Mesenchymal stem cell (in vitro differentiated cells and primary cell): ENCODE measurements at regions not wholly inside any gene's neighbourhood (a gene's known extent, or its start where the extent isn't known, plus 50 kb on each side); places are given as distances from the start of the nearest gene placed in this dataset.

Experiments used
- DNase-seq: peaks from one replicate; pipeline ENCODE4 v3.0.0-alpha.2; 2013
- H2AFZ ChIP-seq: one replicate; pipeline ENCODE4 v1.6.1; 2013; ENCODE audit warnings: low read depth, mild to moderate bottlenecking, control low read depth, inconsistent platforms, low read length, moderate library complexity
- H2AK5ac ChIP-seq: 2 replicates; pipeline ENCODE4 v1.6.1; 2013; ENCODE audit warnings: low read length, moderate library complexity, mild to moderate bottlenecking, inconsistent platforms; ENCODE audit not compliant: severe bottlenecking
- H2BK120ac ChIP-seq: one replicate; pipeline ENCODE4 v1.6.1; 2013; ENCODE audit warnings: low read depth, mild to moderate bottlenecking, inconsistent platforms, low read length, moderate library complexity
- H2BK12ac ChIP-seq, 2 experiments: one replicate each; pipeline ENCODE4 v1.6.1; 2013; ENCODE audit warnings: inconsistent platforms in 2 of 2, low read length in 2 of 2, mild to moderate bottlenecking in 2 of 2, moderate library complexity in 2 of 2, control low read depth in 1 of 2
- H2BK15ac ChIP-seq: one replicate; pipeline ENCODE4 v1.6.1; 2013; ENCODE audit warnings: mild to moderate bottlenecking, low read depth, inconsistent platforms; ENCODE audit not compliant: poor library complexity, severe bottlenecking
- H2BK5ac ChIP-seq: 2 replicates; pipeline ENCODE4 v1.6.1; 2013; ENCODE audit warnings: low read depth, mild to moderate bottlenecking, low read length, control low read depth, inconsistent platforms; ENCODE audit not compliant: poor library complexity, severe bottlenecking
- H3K14ac ChIP-seq, 2 experiments: one replicate each; pipeline ENCODE4 v1.6.1; 2013; ENCODE audit warnings: inconsistent platforms in 2 of 2, low read length in 2 of 2, control low read depth in 1 of 2, mild to moderate bottlenecking in 1 of 2, moderate library complexity in 1 of 2
- H3K18ac ChIP-seq, 2 experiments: one replicate each; pipeline ENCODE4 v1.6.1; 2013; ENCODE audit warnings: inconsistent platforms in 2 of 2, low read length in 2 of 2, control low read depth in 1 of 2, low read depth in 1 of 2, mild to moderate bottlenecking in 1 of 2
- H3K23ac ChIP-seq, 2 experiments: one replicate each; pipeline ENCODE4 v1.6.1; 2013; ENCODE audit warnings: inconsistent platforms in 2 of 2, low read length in 2 of 2, mild to moderate bottlenecking in 2 of 2, moderate library complexity in 2 of 2, control low read depth in 1 of 2
- H3K27ac ChIP-seq: 2 replicates; pipeline ENCODE4 v1.5.1; 2013; ENCODE audit warnings: mild to moderate bottlenecking, moderate library complexity, low read length, control low read depth, inconsistent platforms; ENCODE audit not compliant: poor library complexity, severe bottlenecking
- H3K27me3 ChIP-seq, 2 experiments: 2 replicates each; pipeline versions ENCODE4 v1.6.1 to v1.7.0; 2013; ENCODE audit warnings: low read length in 2 of 2, mild to moderate bottlenecking in 2 of 2, moderate library complexity in 2 of 2, control low read depth in 1 of 2, inconsistent platforms in 1 of 2; ENCODE audit not compliant: control insufficient read depth in 1 of 2, insufficient read depth in 1 of 2
- H3K36me3 ChIP-seq, 2 experiments: 2 replicates each; pipeline versions ENCODE4 v1.6.1 to v1.7.0; 2013; ENCODE audit warnings: low read length in 2 of 2, control low read depth in 1 of 2, inconsistent platforms in 1 of 2, low read depth in 1 of 2, mild to moderate bottlenecking in 1 of 2; ENCODE audit not compliant: insufficient read depth in 2 of 2, control insufficient read depth in 1 of 2
- H3K4ac ChIP-seq, 2 experiments: one replicate each; pipeline ENCODE4 v1.6.1; 2013; ENCODE audit warnings: inconsistent platforms in 2 of 2, low read length in 2 of 2, mild to moderate bottlenecking in 2 of 2, moderate library complexity in 2 of 2, control low read depth in 1 of 2, low read depth in 1 of 2
- H3K4me1 ChIP-seq: 2 replicates; pipeline ENCODE4 v1.6.1; 2013; ENCODE audit warnings: low read depth, low read length, control low read depth; ENCODE audit not compliant: control insufficient read depth, insufficient read depth
- H3K4me2 ChIP-seq: 2 replicates; pipeline ENCODE4 v1.6.1; 2013; ENCODE audit warnings: low read length, mild to moderate bottlenecking, inconsistent platforms; ENCODE audit not compliant: poor library complexity, severe bottlenecking
- H3K4me3 ChIP-seq, 2 experiments: 2 replicates each; pipeline versions ENCODE4 v1.5.1 to v1.7.0; 2013; ENCODE audit warnings: low read length in 2 of 2, mild to moderate bottlenecking in 2 of 2, control low read depth in 1 of 2, low read depth in 1 of 2; ENCODE audit not compliant: insufficient read depth in 1 of 2
- H3K79me1 ChIP-seq: replicated peaks from 2 replicates; pipeline ENCODE4 v1.6.1; 2013; ENCODE audit warnings: mild to moderate bottlenecking, control low read depth, low read length, inconsistent platforms; ENCODE audit not compliant: poor library complexity, severe bottlenecking
- H3K9ac ChIP-seq: 2 replicates; pipeline ENCODE4 v1.7.0; 2013; ENCODE audit warnings: mild to moderate bottlenecking, low read length, moderate library complexity
- H3K9me3 ChIP-seq: 2 replicates; pipeline ENCODE4 v1.7.0; 2013; ENCODE audit warnings: mild to moderate bottlenecking, low read length; ENCODE audit not compliant: control insufficient read depth
- H4K8ac ChIP-seq: one replicate; pipeline ENCODE4 v1.6.1; 2013; ENCODE audit warnings: inconsistent platforms, mild to moderate bottlenecking, low read length, moderate library complexity
- H4K91ac ChIP-seq: one replicate; pipeline ENCODE4 v1.6.1; 2013; ENCODE audit warnings: mild to moderate bottlenecking, low read length, inconsistent platforms
- WGBS: methylation state at CpG from one replicate; pipeline ENCODE4 v1.1.7; 2013; ENCODE audit warnings: mixed read lengths; 5-methylcytosine and 5-hydroxymethylcytosine counted together

DNA sequence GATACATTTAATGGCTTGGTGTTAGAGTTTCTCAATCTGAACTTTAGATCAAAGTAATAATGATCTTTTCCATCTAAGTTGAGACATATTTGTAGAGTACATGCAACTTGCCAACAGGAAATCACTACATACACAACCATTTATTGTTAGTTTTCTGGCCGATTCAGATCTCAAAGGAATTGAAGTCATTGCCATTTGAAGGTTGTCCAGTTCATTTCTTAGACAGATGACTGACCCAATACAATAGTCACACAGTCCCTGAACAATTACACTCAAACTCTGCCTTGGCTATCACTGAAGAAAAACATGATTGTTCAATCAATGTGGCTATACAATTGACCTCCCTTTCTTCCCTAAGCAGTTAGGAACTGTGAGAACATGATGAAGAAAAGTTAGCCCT, 753.2 kb upstream of the RIOK2 start:
- no peak overlapping the region for H2AK5ac ChIP-seq
- no peak overlapping the region for H3K4me2 ChIP-seq
- H4K8ac ChIP-seq, result no peak overlapping the region
- H3K9ac ChIP-seq, result no peak overlapping the region
- H3K23ac ChIP-seq, result no peak overlapping the region
- 100% methylated on average over 1 of the region's 1 CpG for WGBS
- no peak overlapping the region for H2BK12ac ChIP-seq
- H3K79me1 ChIP-seq, result no peaks in the 10 kb centered on the region
- DNase-seq, result no peak
- no peak overlapping the region for H3K4me3 ChIP-seq
- H3K18ac ChIP-seq, result no peak overlapping the region
- no peak overlapping the region for H3K27ac ChIP-seq
- no peak overlapping the region for H3K4ac ChIP-seq
- H4K91ac ChIP-seq, result no peak overlapping the region
- H3K27me3 ChIP-seq, result no peaks in the 10 kb centered on the region
- H3K36me3 ChIP-seq, result no peaks in the 10 kb centered on the region
- no peak overlapping the region for H2AFZ ChIP-seq
- H2BK15ac ChIP-seq, result no peak overlapping the region
- H2BK120ac ChIP-seq, result no peak overlapping the region
- H3K4me1 ChIP-seq, result no peaks in the 10 kb centered on the region
- no peaks in the 10 kb centered on the region for H3K9me3 ChIP-seq
- no peak overlapping the region for H3K14ac ChIP-seq
- no peak overlapping the region for H2BK5ac ChIP-seq

DNA sequence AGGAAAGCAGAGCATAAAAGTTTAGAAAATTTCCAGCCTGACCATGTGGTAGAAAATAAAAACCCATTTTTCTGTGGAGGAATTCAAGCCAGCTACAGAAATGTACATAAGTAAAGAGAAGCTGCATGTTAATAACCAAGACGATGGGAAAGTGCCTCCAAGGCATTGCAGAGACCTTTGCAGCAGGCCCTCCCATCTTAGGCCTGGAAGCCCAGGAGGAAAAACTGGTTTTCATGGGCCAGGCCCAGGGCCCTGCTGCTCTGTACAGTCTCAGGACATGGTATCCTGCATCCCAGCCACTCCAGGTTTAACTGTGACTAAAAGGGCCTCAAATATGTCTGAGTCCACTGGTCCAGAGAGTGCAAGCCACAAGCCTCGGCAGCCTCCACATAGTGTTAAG, 754.8 kb upstream of the RIOK2 start:
- H3K4me3 ChIP-seq, result no peak overlapping the region
- no peak overlapping the region for H3K18ac ChIP-seq
- H3K9ac ChIP-seq, result no peak overlapping the region
- H3K4me2 ChIP-seq, result no peak overlapping the region
- no peak overlapping the region for H2BK15ac ChIP-seq
- 94% methylated on average over 2 of the region's 2 CpGs for WGBS
- H4K91ac ChIP-seq, result no peak overlapping the region
- no peak overlapping the region for H2BK12ac ChIP-seq
- H3K36me3 ChIP-seq, result no peaks in the 10 kb centered on the region
- H3K14ac ChIP-seq, result no peak overlapping the region
- H2AFZ ChIP-seq, result no peak overlapping the region
- H3K4ac ChIP-seq, result no peak overlapping the region
- no peaks in the 10 kb centered on the region for H3K79me1 ChIP-seq
- no peaks in the 10 kb centered on the region for H3K27me3 ChIP-seq
- H2AK5ac ChIP-seq, result no peak overlapping the region
- no peak for DNase-seq
- no peak overlapping the region for H4K8ac ChIP-seq
- H3K4me1 ChIP-seq, result no peaks in the 10 kb centered on the region
- H2BK5ac ChIP-seq, result no peak overlapping the region
- H2BK120ac ChIP-seq, result no peak overlapping the region
- H3K27ac ChIP-seq, result no peak overlapping the region
- no peaks in the 10 kb centered on the region for H3K9me3 ChIP-seq
- no peak overlapping the region for H3K23ac ChIP-seq

DNA sequence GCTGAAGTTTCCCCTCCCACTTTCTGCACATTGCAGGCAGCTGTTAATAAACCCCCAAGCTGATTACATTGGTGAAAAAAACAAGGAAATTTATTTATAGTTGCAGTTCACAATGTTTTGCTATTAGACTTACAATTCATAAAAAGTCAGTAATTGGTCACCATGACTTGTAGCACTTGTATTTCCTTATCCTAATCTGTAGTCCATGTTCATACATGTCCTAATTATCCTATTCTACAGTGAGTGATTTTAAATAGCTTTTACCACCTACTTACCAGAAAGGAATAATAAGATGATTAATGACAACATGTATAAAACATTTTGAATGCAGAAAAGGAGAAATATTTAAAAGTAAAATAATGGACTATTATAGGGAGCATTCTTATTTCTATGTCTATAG, 760.0 kb upstream of the RIOK2 start:
- H4K91ac ChIP-seq, result no peak overlapping the region
- no peak overlapping the region for H3K14ac ChIP-seq
- H3K4me2 ChIP-seq, result no peak overlapping the region
- no peaks in the 10 kb centered on the region for H3K4me1 ChIP-seq
- no peak overlapping the region for H2BK5ac ChIP-seq
- no peak overlapping the region for H3K27ac ChIP-seq
- H3K4me3 ChIP-seq, result no peak overlapping the region
- no peak overlapping the region for H3K4ac ChIP-seq
- H3K9me3 ChIP-seq, result no peaks in the 10 kb centered on the region
- H2AFZ ChIP-seq, result no peak overlapping the region
- no peak overlapping the region for H2BK120ac ChIP-seq
- no peaks in the 10 kb centered on the region for H3K36me3 ChIP-seq
- no peak overlapping the region for H3K23ac ChIP-seq
- H4K8ac ChIP-seq, result no peak overlapping the region
- no peak overlapping the region for H3K18ac ChIP-seq
- no peak for DNase-seq
- no peak overlapping the region for H2BK12ac ChIP-seq
- H3K9ac ChIP-seq, result no peak overlapping the region
- no peaks in the 10 kb centered on the region for H3K79me1 ChIP-seq
- H3K27me3 ChIP-seq, result no peaks in the 10 kb centered on the region
- no peak overlapping the region for H2AK5ac ChIP-seq
- H2BK15ac ChIP-seq, result no peak overlapping the region

DNA sequence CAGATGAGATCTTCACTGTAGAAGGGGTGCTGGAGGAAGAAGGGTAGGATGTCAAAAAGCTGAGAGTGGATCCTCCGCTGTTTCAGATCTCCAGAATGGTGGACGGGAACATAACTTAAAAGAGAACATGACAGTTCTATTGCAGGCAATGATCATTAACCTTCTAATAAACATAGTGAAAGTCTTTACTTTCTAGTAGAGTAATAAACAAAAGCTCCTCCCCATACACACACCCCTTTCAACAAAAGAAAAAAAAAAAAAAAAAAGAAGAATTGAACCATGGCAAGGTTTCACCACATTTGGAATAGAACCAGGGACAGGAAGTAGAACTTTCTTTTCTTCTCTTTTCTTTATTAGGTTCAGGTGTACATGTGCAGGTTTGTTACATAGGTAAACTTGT, 768.1 kb upstream of the RIOK2 start:
- Histone ChIP-seq H3K14ac (no peak overlapping the region), H3K27ac (no peak overlapping the region), H2BK5ac (no peak overlapping the region), H3K4ac (no peak overlapping the region), H2AK5ac (no peak overlapping the region), H3K9ac (no peak overlapping the region), H2BK12ac (no peak overlapping the region), H3K36me3 (no peaks in the 10 kb centered on the region), H2AFZ (no peak overlapping the region), H3K4me1 (no peaks in the 10 kb centered on the region), H3K4me3 (no peak overlapping the region), H3K23ac (no peak overlapping the region), H2BK120ac (no peak overlapping the region), H3K9me3 (no peaks in the 10 kb centered on the region), H4K91ac (no peak overlapping the region), H3K79me1 (no peaks in the 10 kb centered on the region), H4K8ac (no peak overlapping the region), H3K27me3 (no peaks in the 10 kb centered on the region), H3K4me2 (no peak overlapping the region), H2BK15ac (no peak overlapping the region), H3K18ac (no peak overlapping the region)
- WGBS, result no CpG with 5 or more reads among the region's 2 CpGs
- no peak for DNase-seq
